ENCODE measurements at regions not wholly inside any gene's neighbourhood (a gene's known extent, or its start where the extent isn't known, plus 50 kb on each side); places are given as distances from the start of the nearest gene placed in this dataset.

GRCh38 chr7:34236839-34237492 lies 331.6 kb downstream of the BMPER start:
- H3K4me3 ChIP-seq (ENCODE audit: low read depth, low read length) = no peak overlapping the region
- in situ Hi-C loops (cut with HindIII; ENCODE audit: low sequenced_read_pairs) = no loop called here
- no peak for DNase-seq (ENCODE audit: low read depth)
- TF ChIP-seq CTCF (IDR thresholded peaks at IDR 0.05; ENCODE audit: low read depth, low read length, missing control alignments) = no peak

GRCh38 chr7:34237493-34237849 lies 332.1 kb downstream of the BMPER start:
- no peak for DNase-seq (ENCODE audit: low read depth)
- no peak for TF ChIP-seq CTCF (IDR thresholded peaks at IDR 0.05; ENCODE audit: low read depth, low read length, missing control alignments)
- in situ Hi-C loops (cut with HindIII; ENCODE audit: low sequenced_read_pairs) = no loop called here
- H3K4me3 ChIP-seq (ENCODE audit: low read depth, low read length) = no peak overlapping the region

GRCh38 chr7:34240417-34240816 lies 335.1 kb downstream of the BMPER start:
- in situ Hi-C loops (cut with HindIII; ENCODE audit: low sequenced_read_pairs) = no loop called here
- DNase-seq (ENCODE audit: low read depth) = no peak
- no peak for TF ChIP-seq CTCF (IDR thresholded peaks at IDR 0.05; ENCODE audit: low read depth, low read length, missing control alignments)
- no peak overlapping the region for H3K4me3 ChIP-seq (ENCODE audit: low read depth, low read length)

GRCh38 chr7:34242391-34242790 lies 337.1 kb downstream of the BMPER start:
- no peak for DNase-seq (ENCODE audit: low read depth)
- in situ Hi-C loops (cut with HindIII; ENCODE audit: low sequenced_read_pairs) = no loop called here
- no peak overlapping the region for H3K4me3 ChIP-seq (ENCODE audit: low read depth, low read length)
- TF ChIP-seq CTCF (IDR thresholded peaks at IDR 0.05; ENCODE audit: low read depth, low read length, missing control alignments) = no peak

- DNase-seq (ENCODE audit: low read depth) = no peak
- no peak overlapping the region for H3K4me3 ChIP-seq (ENCODE audit: low read depth, low read length)
- in situ Hi-C loops (cut with HindIII; ENCODE audit: low sequenced_read_pairs) = no loop called here
- TF ChIP-seq CTCF (IDR thresholded peaks at IDR 0.05; ENCODE audit: low read depth, low read length, missing control alignments) = no peak
These were observed 339.9 kb downstream of the BMPER start for GRCh38 chr7:34245246-34245645.

- no peak for DNase-seq (ENCODE audit: low read depth)
- no peak for TF ChIP-seq CTCF (IDR thresholded peaks at IDR 0.05; ENCODE audit: low read depth, low read length, missing control alignments)
- in situ Hi-C loops (cut with HindIII; ENCODE audit: low sequenced_read_pairs) = no loop called here
- H3K4me3 ChIP-seq (ENCODE audit: low read depth, low read length) = no peak overlapping the region
These were observed 342.1 kb downstream of the BMPER start for GRCh38 chr7:34247468-34247867.

All from astrocyte of the cerebellum (primary cell).